ENCODE measurements at regions not wholly inside any gene's neighbourhood (a gene's known extent, or its start where the extent isn't known, plus 50 kb on each side); places are given as distances from the start of the nearest gene placed in this dataset.

DNA sequence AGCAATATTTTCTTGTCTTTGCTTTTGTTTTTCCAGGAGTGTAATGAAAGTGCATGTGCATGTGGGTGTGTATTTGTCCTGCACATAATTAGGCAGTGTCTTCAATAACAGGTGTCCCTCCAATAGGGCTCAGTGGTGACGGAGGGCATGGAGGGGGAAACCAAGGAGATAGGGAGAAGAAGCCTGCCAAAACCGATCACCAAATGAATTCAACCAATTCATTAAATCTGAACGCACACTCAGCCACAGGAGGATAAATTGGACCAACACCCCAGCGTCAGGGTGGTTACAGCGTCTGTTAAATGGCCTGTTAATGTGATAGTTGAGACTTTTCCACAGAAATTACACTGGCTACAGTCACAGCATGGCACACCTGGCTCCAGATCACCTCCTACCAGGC, 527.6 kb downstream of the CD83 start:
- TF ChIP-seq, protein P1, sequence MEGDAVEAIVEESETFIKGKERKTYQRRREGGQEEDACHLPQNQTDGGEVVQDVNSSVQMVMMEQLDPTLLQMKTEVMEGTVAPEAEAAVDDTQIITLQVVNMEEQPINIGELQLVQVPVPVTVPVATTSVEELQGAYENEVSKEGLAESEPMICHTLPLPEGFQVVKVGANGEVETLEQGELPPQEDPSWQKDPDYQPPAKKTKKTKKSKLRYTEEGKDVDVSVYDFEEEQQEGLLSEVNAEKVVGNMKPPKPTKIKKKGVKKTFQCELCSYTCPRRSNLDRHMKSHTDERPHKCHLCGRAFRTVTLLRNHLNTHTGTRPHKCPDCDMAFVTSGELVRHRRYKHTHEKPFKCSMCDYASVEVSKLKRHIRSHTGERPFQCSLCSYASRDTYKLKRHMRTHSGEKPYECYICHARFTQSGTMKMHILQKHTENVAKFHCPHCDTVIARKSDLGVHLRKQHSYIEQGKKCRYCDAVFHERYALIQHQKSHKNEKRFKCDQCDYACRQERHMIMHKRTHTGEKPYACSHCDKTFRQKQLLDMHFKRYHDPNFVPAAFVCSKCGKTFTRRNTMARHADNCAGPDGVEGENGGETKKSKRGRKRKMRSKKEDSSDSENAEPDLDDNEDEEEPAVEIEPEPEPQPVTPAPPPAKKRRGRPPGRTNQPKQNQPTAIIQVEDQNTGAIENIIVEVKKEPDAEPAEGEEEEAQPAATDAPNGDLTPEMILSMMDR (conservative IDR thresholded peaks at IDR 0.05; ENCODE audit: low read length), result no peak
- no peak for TF ChIP-seq EZH2phosphoT487 (IDR thresholded peaks at IDR 0.05; ENCODE audit: borderline replicate concordance, low read depth, low read length)
